ENCODE measurements at regions not wholly inside any gene's neighbourhood (a gene's known extent, or its start where the extent isn't known, plus 50 kb on each side); places are given as distances from the start of the nearest gene placed in this dataset.
"Not testable (repeated sequence)": the region's sequence is repeated elsewhere in the genome, so short reads cannot be mapped to it uniquely, and the experiment has no call there.

GRCh38 chr12:46970636-46971035 lies 108.8 kb upstream of the PCED1B start:
- intact Hi-C loops (cut with micrococcal nuclease): no loop called here
- Mint-ChIP-seq H3K9me3 (ENCODE audit: unreplicated experiment) (no peaks in the 10 kb centered on the region), H3K27ac (ENCODE audit: low read depth, unreplicated experiment) (no peak overlapping the region), H3K27me3 (ENCODE audit: insufficient read depth, unreplicated experiment) (no peaks in the 10 kb centered on the region), H3K4me1 (ENCODE audit: insufficient read depth, unreplicated experiment) (no peaks in the 10 kb centered on the region), H3K4me3 (ENCODE audit: unreplicated experiment) (no peak overlapping the region), H3K36me3 (ENCODE audit: insufficient read depth, unreplicated experiment) (no peaks in the 10 kb centered on the region)
- CTCF ChIA-PET: no interaction called here
- POLR2A ChIA-PET: interaction anchor here (0.5 kb wide), 1 partner anchor 48 kb away, joined by 3 read pairs; no protein-coding TSS in a partner anchor
- BruUV-seq (replicated peaks): no TSS peak
- TF ChIP-seq, protein P1, sequence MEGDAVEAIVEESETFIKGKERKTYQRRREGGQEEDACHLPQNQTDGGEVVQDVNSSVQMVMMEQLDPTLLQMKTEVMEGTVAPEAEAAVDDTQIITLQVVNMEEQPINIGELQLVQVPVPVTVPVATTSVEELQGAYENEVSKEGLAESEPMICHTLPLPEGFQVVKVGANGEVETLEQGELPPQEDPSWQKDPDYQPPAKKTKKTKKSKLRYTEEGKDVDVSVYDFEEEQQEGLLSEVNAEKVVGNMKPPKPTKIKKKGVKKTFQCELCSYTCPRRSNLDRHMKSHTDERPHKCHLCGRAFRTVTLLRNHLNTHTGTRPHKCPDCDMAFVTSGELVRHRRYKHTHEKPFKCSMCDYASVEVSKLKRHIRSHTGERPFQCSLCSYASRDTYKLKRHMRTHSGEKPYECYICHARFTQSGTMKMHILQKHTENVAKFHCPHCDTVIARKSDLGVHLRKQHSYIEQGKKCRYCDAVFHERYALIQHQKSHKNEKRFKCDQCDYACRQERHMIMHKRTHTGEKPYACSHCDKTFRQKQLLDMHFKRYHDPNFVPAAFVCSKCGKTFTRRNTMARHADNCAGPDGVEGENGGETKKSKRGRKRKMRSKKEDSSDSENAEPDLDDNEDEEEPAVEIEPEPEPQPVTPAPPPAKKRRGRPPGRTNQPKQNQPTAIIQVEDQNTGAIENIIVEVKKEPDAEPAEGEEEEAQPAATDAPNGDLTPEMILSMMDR (IDR thresholded peaks at IDR 0.05; ENCODE audit: unreplicated experiment): no peak
- DNase-seq (ENCODE audit: unreplicated experiment): no peak

DNA sequence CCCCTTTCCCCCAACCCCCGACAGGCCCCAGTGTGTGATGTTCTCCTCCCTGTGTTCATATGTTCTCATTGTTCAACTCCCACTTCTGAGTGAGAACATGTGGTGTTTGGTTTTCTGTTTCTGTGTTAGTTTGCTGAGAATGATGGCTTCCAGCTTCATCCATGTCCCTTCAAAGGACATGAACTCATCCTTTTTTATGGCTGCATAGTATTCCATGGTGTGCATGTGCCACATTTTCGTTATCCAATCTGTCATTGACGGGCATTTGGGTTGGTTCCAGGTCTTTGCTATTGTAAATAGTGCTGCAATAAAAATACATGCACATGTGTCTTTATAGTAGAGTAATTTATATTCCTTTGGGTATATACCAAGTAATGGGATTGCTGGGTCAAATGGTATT lies 105.5 kb upstream of the PCED1B start:
- H3K9me3 Mint-ChIP-seq (ENCODE audit: unreplicated experiment); H3K4me3 Mint-ChIP-seq (ENCODE audit: unreplicated experiment); DNase-seq (ENCODE audit: unreplicated experiment); intact Hi-C loops (cut with micrococcal nuclease); H3K27ac Mint-ChIP-seq (ENCODE audit: low read depth, unreplicated experiment); H3K27me3 Mint-ChIP-seq (ENCODE audit: insufficient read depth, unreplicated experiment); BruUV-seq (replicated peaks); H3K4me1 Mint-ChIP-seq (ENCODE audit: insufficient read depth, unreplicated experiment); POLR2A ChIA-PET; H3K36me3 Mint-ChIP-seq (ENCODE audit: insufficient read depth, unreplicated experiment): not testable (repeated sequence)
- CTCF ChIA-PET: interaction anchor here (0.6 to 0.7 kb wide), 2 partner anchors 10 to 11 kb away, joined by 3 read pairs; no protein-coding TSS in a partner anchor

DNA sequence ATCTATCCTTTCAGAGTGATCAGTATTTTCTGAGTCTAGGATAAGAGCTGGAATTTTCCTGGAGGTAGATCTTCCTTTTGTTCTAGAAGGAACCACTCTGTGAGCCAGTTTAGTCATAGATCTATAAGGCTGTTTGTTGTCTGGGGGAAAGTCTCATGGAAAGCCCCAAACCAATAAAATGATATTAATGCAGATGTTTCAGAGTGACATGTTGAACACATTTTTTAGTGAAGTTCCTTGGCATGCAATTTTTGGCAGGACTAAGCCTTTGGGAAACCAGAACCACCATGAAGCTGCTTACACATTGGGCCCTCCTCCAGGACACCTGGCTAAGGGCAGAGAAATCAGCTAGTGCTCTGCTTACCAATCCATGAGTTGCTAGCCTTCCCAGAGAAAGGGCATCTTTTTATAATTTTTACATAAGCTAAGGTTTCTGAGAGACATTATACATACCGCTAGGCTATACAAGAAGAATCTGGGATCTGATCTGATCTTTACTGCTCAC lies 101.5 kb upstream of the PCED1B start:
- no TSS peak for BruUV-seq (replicated peaks)
- Mint-ChIP-seq H3K36me3 (ENCODE audit: insufficient read depth, unreplicated experiment) (no peaks in the 10 kb centered on the region), H3K27me3 (ENCODE audit: insufficient read depth, unreplicated experiment) (no peaks in the 10 kb centered on the region), H3K27ac (ENCODE audit: low read depth, unreplicated experiment) (no peak overlapping the region), H3K4me1 (ENCODE audit: insufficient read depth, unreplicated experiment) (peaks cover 6% of the 10 kb centered on the region), H3K9me3 (ENCODE audit: unreplicated experiment) (no peaks in the 10 kb centered on the region), H3K4me3 (ENCODE audit: unreplicated experiment) (no peak overlapping the region)
- intact Hi-C loops (cut with micrococcal nuclease): no loop called here
- POLR2A ChIA-PET: interaction anchor here (1.2 kb wide), 1 partner anchor 13 kb away, joined by 3 read pairs; no protein-coding TSS in a partner anchor
- CTCF ChIA-PET: interaction anchor here (0.6 to 1.4 kb wide), 2 partner anchors 44 to 821 kb away, joined by 3 read pairs; no protein-coding TSS in a partner anchor
- TF ChIP-seq, protein P1 (IDR thresholded peaks at IDR 0.05; ENCODE audit: unreplicated experiment): no peak
- DNase-seq (ENCODE audit: unreplicated experiment): no peak

- Mint-ChIP-seq H3K27ac (ENCODE audit: low read depth, unreplicated experiment) (no peak overlapping the region), H3K4me3 (ENCODE audit: unreplicated experiment) (no peak overlapping the region)
- POLR2A ChIA-PET: no interaction called here
Measured at GRCh38 chr12:46981622-46982021, 97.8 kb upstream of the PCED1B start.

More at GRCh38 chr12:46981622-46982021, 97.8 kb upstream of the PCED1B start:
- Mint-ChIP-seq H3K9me3 (ENCODE audit: unreplicated experiment) (no peaks in the 10 kb centered on the region), H3K27me3 (ENCODE audit: insufficient read depth, unreplicated experiment) (no peaks in the 10 kb centered on the region), H3K36me3 (ENCODE audit: insufficient read depth, unreplicated experiment) (no peaks in the 10 kb centered on the region), H3K4me1 (ENCODE audit: insufficient read depth, unreplicated experiment) (peaks cover 13% of the 10 kb centered on the region)
- no peak for DNase-seq (ENCODE audit: unreplicated experiment)
- CTCF ChIA-PET: interaction anchor here (0.6 to 4.3 kb wide), 3 partner anchors 20 to 856 kb away, joined by 4 to 52 read pairs (median 16); no protein-coding TSS in a partner anchor
- TF ChIP-seq, protein P1 (IDR thresholded peaks at IDR 0.05; ENCODE audit: unreplicated experiment): no peak
- intact Hi-C loops (cut with micrococcal nuclease): loop anchor here (5.0 kb wide), 2 partner anchors 39 to 304 kb away; no protein-coding TSS in a partner anchor
- no TSS peak for BruUV-seq (replicated peaks)

Measured in MCF 10A (cell line).